ENCODE measurements at regions not wholly inside any gene's neighbourhood (a gene's known extent, or its start where the extent isn't known, plus 50 kb on each side); places are given as distances from the start of the nearest gene placed in this dataset.

DNA sequence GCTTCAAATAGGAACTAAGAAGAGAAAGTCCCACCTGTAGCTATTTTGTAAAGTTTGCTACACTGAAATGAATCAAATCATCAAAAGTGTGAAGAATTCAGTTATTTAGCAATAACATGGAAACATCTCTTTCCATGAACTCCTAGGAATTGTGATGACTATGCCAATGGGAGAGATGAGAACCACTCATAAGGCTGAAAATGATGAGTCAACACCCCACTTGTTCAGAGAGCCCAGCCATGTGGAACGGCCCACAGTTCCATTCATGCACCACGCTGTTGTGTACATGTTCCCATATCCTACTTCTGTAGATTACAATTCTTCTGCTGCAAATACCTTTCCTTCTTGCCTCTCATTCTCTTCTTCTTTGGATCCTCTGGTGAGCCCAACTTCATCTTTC is 645.5 kb upstream of the ID2 start:
- Histone ChIP-seq H3K4me2 (ENCODE audit: unreplicated experiment) (no peak overlapping the region), H3K27ac (no peak overlapping the region), H3K9me3 (ENCODE audit: low read depth) (no peaks in the 10 kb centered on the region), H4K20me1 (ENCODE audit: insufficient read depth) (no peaks in the 10 kb centered on the region), H3K27me3 (replicated peaks; ENCODE audit: insufficient read depth) (no peaks in the 10 kb centered on the region), H3K9ac (no peak overlapping the region), H3K4me1 (ENCODE audit: insufficient read depth) (no peaks in the 10 kb centered on the region), H3K79me2 (ENCODE audit: insufficient read depth) (no peaks in the 10 kb centered on the region), H2AFZ (no peak overlapping the region), H3K4me3 (no peak overlapping the region), H3K9me2 (ENCODE audit: insufficient read depth) (no peaks in the 10 kb centered on the region), H3K36me3 (ENCODE audit: low read depth) (no peaks in the 10 kb centered on the region), H3F3A (ENCODE audit: insufficient read depth) (no peaks in the 10 kb centered on the region)
- no peak for TF ChIP-seq EZH2 (IDR thresholded peaks at IDR 0.05; ENCODE audit: insufficient read depth, poor library complexity, severe bottlenecking)
- TF ChIP-seq EZH2phosphoT487 (IDR thresholded peaks at IDR 0.05; ENCODE audit: insufficient read depth, low read depth): no peak
- in situ Hi-C loops (cut with MboI): no loop called here
- DNase-seq: peak; percentile 24
- 52 to 64% methylated on average over 2 of the region's 2 CpGs for WGBS, 2 experiments (ENCODE audit: low coverage in 1 of 2, low lambda C conversion rate in 2 of 2, missing lambda C conversion rate in 2 of 2)

DNA sequence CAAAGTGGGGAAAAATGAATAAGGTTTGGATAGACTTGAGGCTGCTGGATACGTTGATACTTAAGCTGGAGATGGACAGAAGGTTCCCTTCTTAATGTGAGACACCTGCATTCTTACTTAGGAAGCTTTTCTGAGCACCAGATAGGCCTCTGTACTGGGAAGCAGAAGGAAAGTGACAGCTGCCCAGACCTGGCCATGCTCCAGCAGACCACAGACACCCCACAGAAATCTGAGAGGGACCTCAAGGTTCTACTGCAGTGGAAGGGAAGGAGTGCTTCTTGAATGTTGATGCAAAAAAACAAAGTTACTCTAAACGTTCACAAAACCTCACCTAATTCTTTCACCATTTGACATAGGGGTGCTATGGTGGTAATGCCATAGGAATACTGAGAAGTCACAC is 642.1 kb upstream of the ID2 start:
- Histone ChIP-seq H3F3A (ENCODE audit: insufficient read depth) (no peaks in the 10 kb centered on the region), H3K27ac (no peak overlapping the region), H3K9me3 (ENCODE audit: low read depth) (no peaks in the 10 kb centered on the region), H3K9ac (no peak overlapping the region), H2AFZ (no peak overlapping the region), H3K36me3 (ENCODE audit: low read depth) (no peaks in the 10 kb centered on the region), H3K4me3 (no peak overlapping the region), H3K4me2 (ENCODE audit: unreplicated experiment) (no peak overlapping the region), H3K27me3 (replicated peaks; ENCODE audit: insufficient read depth) (no peaks in the 10 kb centered on the region), H3K4me1 (ENCODE audit: insufficient read depth) (no peaks in the 10 kb centered on the region), H4K20me1 (ENCODE audit: insufficient read depth) (no peaks in the 10 kb centered on the region), H3K79me2 (ENCODE audit: insufficient read depth) (no peaks in the 10 kb centered on the region), H3K9me2 (ENCODE audit: insufficient read depth) (no peaks in the 10 kb centered on the region)
- no peak for DNase-seq
- 45 to 47% methylated on average over 2 of the region's 2 CpGs for WGBS, 2 experiments (ENCODE audit: low coverage in 1 of 2, low lambda C conversion rate in 2 of 2, missing lambda C conversion rate in 2 of 2)
- no peak for TF ChIP-seq EZH2phosphoT487 (IDR thresholded peaks at IDR 0.05; ENCODE audit: insufficient read depth, low read depth)
- no peak for TF ChIP-seq EZH2 (IDR thresholded peaks at IDR 0.05; ENCODE audit: insufficient read depth, poor library complexity, severe bottlenecking)
- in situ Hi-C loops (cut with MboI): no loop called here

DNA sequence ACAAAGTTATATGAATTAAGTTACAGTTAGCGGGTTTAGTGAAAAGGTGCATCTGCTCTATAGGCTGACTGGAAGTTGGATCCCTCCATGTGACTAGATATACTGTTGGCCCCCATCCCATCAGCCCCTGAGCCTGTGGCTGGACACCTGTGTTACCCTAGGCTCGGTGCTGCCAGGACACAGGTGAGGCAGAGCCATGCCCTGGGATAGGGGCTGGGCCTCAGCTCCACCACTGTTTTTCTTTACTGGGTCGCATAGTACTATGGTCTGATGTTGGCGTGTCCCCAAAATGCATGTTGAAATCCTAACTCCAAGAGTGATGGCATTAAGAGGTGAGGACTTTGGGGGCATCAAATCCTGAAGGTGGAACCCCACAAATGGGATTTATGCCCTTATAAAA is 638.6 kb upstream of the ID2 start:
- no peaks in the 10 kb centered on the region for H3K4me1 ChIP-seq (ENCODE audit: insufficient read depth)
- WGBS, 2 experiments (ENCODE audit: low coverage in 1 of 2, low lambda C conversion rate in 2 of 2, missing lambda C conversion rate in 2 of 2): 77 to 85% methylated on average over 4 of the region's 4 CpGs
- TF ChIP-seq EZH2phosphoT487 (IDR thresholded peaks at IDR 0.05; ENCODE audit: insufficient read depth, low read depth) (no peak), EZH2 (IDR thresholded peaks at IDR 0.05; ENCODE audit: insufficient read depth, poor library complexity, severe bottlenecking) (no peak)

DNA sequence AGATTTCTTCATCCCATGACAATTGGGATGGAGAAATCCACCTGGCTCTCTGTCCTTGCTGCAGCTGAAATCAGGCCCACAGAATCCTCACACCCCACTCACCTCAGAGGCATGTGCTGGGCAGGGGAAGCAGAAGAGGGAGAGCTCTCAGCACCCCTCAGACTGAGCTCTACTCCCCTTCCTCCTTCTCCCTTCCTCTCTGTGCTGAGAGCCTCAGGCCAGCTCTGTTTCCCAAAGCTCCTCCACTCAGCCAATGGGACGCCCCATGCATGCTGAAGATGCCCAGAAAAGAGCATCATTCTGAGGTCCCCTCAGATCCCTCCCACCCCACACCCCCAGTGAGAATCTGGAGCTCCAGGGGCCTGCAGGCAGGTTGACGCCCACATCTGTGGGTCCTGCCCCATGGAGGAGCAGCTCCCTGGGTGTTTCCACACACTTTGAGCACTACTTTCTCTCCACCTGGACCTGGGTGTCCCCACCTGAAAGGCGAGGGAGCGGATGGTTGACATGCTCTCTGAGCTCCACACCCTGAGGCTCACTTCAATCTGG is 637.7 kb upstream of the ID2 start:
- H4K20me1 ChIP-seq (ENCODE audit: insufficient read depth): no peaks in the 10 kb centered on the region
- no peak overlapping the region for H3K9ac ChIP-seq
- no peaks in the 10 kb centered on the region for H3K79me2 ChIP-seq (ENCODE audit: insufficient read depth)
- no peaks in the 10 kb centered on the region for H3K27me3 ChIP-seq (replicated peaks; ENCODE audit: insufficient read depth)
- DNase-seq: no peak
- no peaks in the 10 kb centered on the region for H3K9me3 ChIP-seq (ENCODE audit: low read depth)
- no peaks in the 10 kb centered on the region for H3F3A ChIP-seq (ENCODE audit: insufficient read depth)
- in situ Hi-C loops (cut with MboI): no loop called here
- H3K4me1 ChIP-seq (ENCODE audit: insufficient read depth): no peaks in the 10 kb centered on the region
- H3K4me3 ChIP-seq: no peak overlapping the region
- no peak overlapping the region for H3K27ac ChIP-seq
- WGBS, 2 experiments (ENCODE audit: low coverage in 1 of 2, low lambda C conversion rate in 2 of 2, missing lambda C conversion rate in 2 of 2): 74 to 81% methylated on average over 4 of the region's 4 CpGs
- no peak overlapping the region for H2AFZ ChIP-seq
- no peak overlapping the region for H3K4me2 ChIP-seq (ENCODE audit: unreplicated experiment)
- no peak for TF ChIP-seq EZH2phosphoT487 (IDR thresholded peaks at IDR 0.05; ENCODE audit: insufficient read depth, low read depth)
- no peak for TF ChIP-seq EZH2 (IDR thresholded peaks at IDR 0.05; ENCODE audit: insufficient read depth, poor library complexity, severe bottlenecking)
- no peaks in the 10 kb centered on the region for H3K36me3 ChIP-seq (ENCODE audit: low read depth)
- no peaks in the 10 kb centered on the region for H3K9me2 ChIP-seq (ENCODE audit: insufficient read depth)

More for the DNA sequence above, 638.6 kb upstream of the ID2 start:
- Histone ChIP-seq H3K27ac (no peak overlapping the region), H3K9me2 (ENCODE audit: insufficient read depth) (no peaks in the 10 kb centered on the region), H3K4me3 (no peak overlapping the region), H2AFZ (no peak overlapping the region), H3K36me3 (ENCODE audit: low read depth) (no peaks in the 10 kb centered on the region), H3K27me3 (replicated peaks; ENCODE audit: insufficient read depth) (no peaks in the 10 kb centered on the region), H3K79me2 (ENCODE audit: insufficient read depth) (no peaks in the 10 kb centered on the region), H3F3A (ENCODE audit: insufficient read depth) (no peaks in the 10 kb centered on the region), H3K4me2 (ENCODE audit: unreplicated experiment) (no peak overlapping the region), H3K9me3 (ENCODE audit: low read depth) (no peaks in the 10 kb centered on the region), H4K20me1 (ENCODE audit: insufficient read depth) (no peaks in the 10 kb centered on the region), H3K9ac (no peak overlapping the region)
- DNase-seq: no peak
- in situ Hi-C loops (cut with MboI): no loop called here

Data from GM23248 (cell line).